ENCODE measurements at regions not wholly inside any gene's neighbourhood (a gene's known extent, or its start where the extent isn't known, plus 50 kb on each side); places are given as distances from the start of the nearest gene placed in this dataset.

- Histone ChIP-seq H3K9ac (ENCODE audit: low read length in 5 of 5) (no peak overlapping the region), H3K27ac (ENCODE audit: low read depth, low read length) (no peak overlapping the region), H3K36me3 (ENCODE audit: control insufficient read depth in 5 of 5, insufficient read depth in 5 of 5, low read length in 5 of 5) (no peaks in the 10 kb centered on the region), H3K9me3 (ENCODE audit: control insufficient read depth in 5 of 5, low read length in 5 of 5) (no peaks in the 10 kb centered on the region), H3K4me3 (ENCODE audit: low read depth in 1 of 5, low read length in 5 of 5) (no peak overlapping the region), H3K4me1 (ENCODE audit: control insufficient read depth in 5 of 5, insufficient read depth in 5 of 5, low read length in 5 of 5) (peaks cover 2 to 7% (median 5%) of the 10 kb centered on the region in 5 donors), H3K27me3 (ENCODE audit: control insufficient read depth in 5 of 5, insufficient read depth in 4 of 5, low read length in 5 of 5) (peaks cover 0 to 12% (median 2%) of the 10 kb centered on the region in 5 donors)
Measured at GRCh38 chr7:47031786-47032535, 550.0 kb downstream of the TNS3 start.

- Histone ChIP-seq H3K27ac (ENCODE audit: low read depth, low read length) (no peak overlapping the region), H3K36me3 (ENCODE audit: control insufficient read depth in 5 of 5, insufficient read depth in 5 of 5, low read length in 5 of 5) (no peaks in the 10 kb centered on the region), H3K9ac (ENCODE audit: low read length in 5 of 5) (no peak overlapping the region), H3K9me3 (ENCODE audit: control insufficient read depth in 5 of 5, low read length in 5 of 5) (no peaks in the 10 kb centered on the region), H3K4me1 (ENCODE audit: control insufficient read depth in 5 of 5, insufficient read depth in 5 of 5, low read length in 5 of 5) (peaks cover 0 to 5% (median 0%) of the 10 kb centered on the region in 5 donors), H3K4me3 (ENCODE audit: low read depth in 1 of 5, low read length in 5 of 5) (no peak overlapping the region), H3K27me3 (ENCODE audit: control insufficient read depth in 5 of 5, insufficient read depth in 4 of 5, low read length in 5 of 5) (peaks cover 0 to 12% (median 0%) of the 10 kb centered on the region in 5 donors)
Measured at GRCh38 chr7:47028284-47028683, 553.6 kb downstream of the TNS3 start.

GRCh38 chr7:47027695-47028240 is 554.1 kb downstream of the TNS3 start:
- H3K27ac ChIP-seq (ENCODE audit: low read depth, low read length) = no peak overlapping the region
- no peak overlapping the region for H3K9ac ChIP-seq (ENCODE audit: low read length in 5 of 5)
- H3K4me1 ChIP-seq (ENCODE audit: control insufficient read depth in 5 of 5, insufficient read depth in 5 of 5, low read length in 5 of 5) = peaks cover 0 to 10% (median 2%) of the 10 kb centered on the region in 5 donors
- H3K9me3 ChIP-seq (ENCODE audit: control insufficient read depth in 5 of 5, low read length in 5 of 5) = no peaks in the 10 kb centered on the region
- no peak overlapping the region for H3K4me3 ChIP-seq (ENCODE audit: low read depth in 1 of 5, low read length in 5 of 5)
- H3K27me3 ChIP-seq (ENCODE audit: control insufficient read depth in 5 of 5, insufficient read depth in 4 of 5, low read length in 5 of 5) = peaks cover 0 to 12% (median 0%) of the 10 kb centered on the region in 5 donors
- no peaks in the 10 kb centered on the region for H3K36me3 ChIP-seq (ENCODE audit: control insufficient read depth in 5 of 5, insufficient read depth in 5 of 5, low read length in 5 of 5)

GRCh38 chr7:47026780-47027361 is 555.0 kb downstream of the TNS3 start:
- Histone ChIP-seq H3K9ac (ENCODE audit: low read length in 5 of 5) (no peak overlapping the region), H3K36me3 (ENCODE audit: control insufficient read depth in 5 of 5, insufficient read depth in 5 of 5, low read length in 5 of 5) (no peaks in the 10 kb centered on the region), H3K9me3 (ENCODE audit: control insufficient read depth in 5 of 5, low read length in 5 of 5) (no peaks in the 10 kb centered on the region), H3K27ac (ENCODE audit: low read depth, low read length) (no peak overlapping the region), H3K27me3 (ENCODE audit: control insufficient read depth in 5 of 5, insufficient read depth in 4 of 5, low read length in 5 of 5) (peaks cover 0 to 12% (median 0%) of the 10 kb centered on the region in 5 donors), H3K4me1 (ENCODE audit: control insufficient read depth in 5 of 5, insufficient read depth in 5 of 5, low read length in 5 of 5) (peaks cover 0 to 8% (median 2%) of the 10 kb centered on the region in 5 donors), H3K4me3 (ENCODE audit: low read depth in 1 of 5, low read length in 5 of 5) (no peak overlapping the region)

GRCh38 chr7:47024991-47025390 is 556.9 kb downstream of the TNS3 start:
- no peaks in the 10 kb centered on the region for H3K36me3 ChIP-seq (ENCODE audit: control insufficient read depth in 5 of 5, insufficient read depth in 5 of 5, low read length in 5 of 5)
- H3K9me3 ChIP-seq (ENCODE audit: control insufficient read depth in 5 of 5, low read length in 5 of 5) = no peaks in the 10 kb centered on the region
- no peak overlapping the region for H3K27ac ChIP-seq (ENCODE audit: low read depth, low read length)
- H3K27me3 ChIP-seq (ENCODE audit: control insufficient read depth in 5 of 5, insufficient read depth in 4 of 5, low read length in 5 of 5) = no peaks in the 10 kb centered on the region
- H3K4me3 ChIP-seq (ENCODE audit: low read depth in 1 of 5, low read length in 5 of 5) = no peak overlapping the region
- H3K4me1 ChIP-seq (ENCODE audit: control insufficient read depth in 5 of 5, insufficient read depth in 5 of 5, low read length in 5 of 5) = peaks cover 0 to 6% (median 0%) of the 10 kb centered on the region in 5 donors
- no peak overlapping the region for H3K9ac ChIP-seq (ENCODE audit: low read length in 5 of 5)

GRCh38 chr7:47008461-47008860 is 573.5 kb downstream of the TNS3 start:
- Histone ChIP-seq H3K4me3 (ENCODE audit: low read depth in 1 of 5, low read length in 5 of 5) (no peak overlapping the region), H3K36me3 (ENCODE audit: control insufficient read depth in 5 of 5, insufficient read depth in 5 of 5, low read length in 5 of 5) (no peaks in the 10 kb centered on the region), H3K27me3 (ENCODE audit: control insufficient read depth in 5 of 5, insufficient read depth in 4 of 5, low read length in 5 of 5) (no peaks in the 10 kb centered on the region), H3K9me3 (ENCODE audit: control insufficient read depth in 5 of 5, low read length in 5 of 5) (peaks cover 0 to 2% (median 0%) of the 10 kb centered on the region in 5 donors), H3K4me1 (ENCODE audit: control insufficient read depth in 5 of 5, insufficient read depth in 5 of 5, low read length in 5 of 5) (no peaks in the 10 kb centered on the region), H3K27ac (ENCODE audit: low read depth, low read length) (no peak overlapping the region), H3K9ac (ENCODE audit: low read length in 5 of 5) (no peak overlapping the region)

GRCh38 chr7:47007471-47007870 is 574.4 kb downstream of the TNS3 start:
- H3K9me3 ChIP-seq (ENCODE audit: control insufficient read depth in 5 of 5, low read length in 5 of 5) = peaks cover 0 to 2% (median 0%) of the 10 kb centered on the region in 5 donors
- H3K4me3 ChIP-seq (ENCODE audit: low read depth in 1 of 5, low read length in 5 of 5) = no peak overlapping the region
- H3K36me3 ChIP-seq (ENCODE audit: control insufficient read depth in 5 of 5, insufficient read depth in 5 of 5, low read length in 5 of 5) = no peaks in the 10 kb centered on the region
- H3K4me1 ChIP-seq (ENCODE audit: control insufficient read depth in 5 of 5, insufficient read depth in 5 of 5, low read length in 5 of 5) = no peaks in the 10 kb centered on the region
- H3K27ac ChIP-seq (ENCODE audit: low read depth, low read length) = no peak overlapping the region
- H3K27me3 ChIP-seq (ENCODE audit: control insufficient read depth in 5 of 5, insufficient read depth in 4 of 5, low read length in 5 of 5) = no peaks in the 10 kb centered on the region
- no peak overlapping the region for H3K9ac ChIP-seq (ENCODE audit: low read length in 5 of 5)

GRCh38 chr7:47000561-47000960 is 581.4 kb downstream of the TNS3 start:
- Histone ChIP-seq H3K4me3 (ENCODE audit: low read depth in 1 of 5, low read length in 5 of 5) (no peak overlapping the region), H3K36me3 (ENCODE audit: control insufficient read depth in 5 of 5, insufficient read depth in 5 of 5, low read length in 5 of 5) (no peaks in the 10 kb centered on the region), H3K4me1 (ENCODE audit: control insufficient read depth in 5 of 5, insufficient read depth in 5 of 5, low read length in 5 of 5) (peaks cover 0 to 8% (median 0%) of the 10 kb centered on the region in 5 donors), H3K9me3 (ENCODE audit: control insufficient read depth in 5 of 5, low read length in 5 of 5) (no peaks in the 10 kb centered on the region), H3K9ac (ENCODE audit: low read length in 5 of 5) (no peak overlapping the region), H3K27ac (ENCODE audit: low read depth, low read length) (no peak overlapping the region), H3K27me3 (ENCODE audit: control insufficient read depth in 5 of 5, insufficient read depth in 4 of 5, low read length in 5 of 5) (no peaks in the 10 kb centered on the region)

GRCh38 chr7:46999866-47000265 is 582.0 kb downstream of the TNS3 start:
- no peaks in the 10 kb centered on the region for H3K36me3 ChIP-seq (ENCODE audit: control insufficient read depth in 5 of 5, insufficient read depth in 5 of 5, low read length in 5 of 5)
- H3K4me1 ChIP-seq (ENCODE audit: control insufficient read depth in 5 of 5, insufficient read depth in 5 of 5, low read length in 5 of 5) = peaks cover 0 to 8% (median 0%) of the 10 kb centered on the region in 5 donors
- no peak overlapping the region for H3K4me3 ChIP-seq (ENCODE audit: low read depth in 1 of 5, low read length in 5 of 5)
- H3K9ac ChIP-seq (ENCODE audit: low read length in 5 of 5) = no peak overlapping the region
- H3K27ac ChIP-seq (ENCODE audit: low read depth, low read length) = no peak overlapping the region
- H3K9me3 ChIP-seq (ENCODE audit: control insufficient read depth in 5 of 5, low read length in 5 of 5) = no peaks in the 10 kb centered on the region
- no peaks in the 10 kb centered on the region for H3K27me3 ChIP-seq (ENCODE audit: control insufficient read depth in 5 of 5, insufficient read depth in 4 of 5, low read length in 5 of 5)

GRCh38 chr7:46996972-46997371 is 584.9 kb downstream of the TNS3 start:
- no peak overlapping the region for H3K4me3 ChIP-seq (ENCODE audit: low read depth in 1 of 5, low read length in 5 of 5)
- H3K27ac ChIP-seq (ENCODE audit: low read depth, low read length) = no peak overlapping the region
- H3K27me3 ChIP-seq (ENCODE audit: control insufficient read depth in 5 of 5, insufficient read depth in 4 of 5, low read length in 5 of 5) = no peaks in the 10 kb centered on the region
- H3K9ac ChIP-seq (ENCODE audit: low read length in 5 of 5) = no peak overlapping the region
- H3K9me3 ChIP-seq (ENCODE audit: control insufficient read depth in 5 of 5, low read length in 5 of 5) = no peaks in the 10 kb centered on the region
- H3K36me3 ChIP-seq (ENCODE audit: control insufficient read depth in 5 of 5, insufficient read depth in 5 of 5, low read length in 5 of 5) = no peaks in the 10 kb centered on the region
- peaks cover 0 to 8% (median 0%) of the 10 kb centered on the region in 5 donors for H3K4me1 ChIP-seq (ENCODE audit: control insufficient read depth in 5 of 5, insufficient read depth in 5 of 5, low read length in 5 of 5)
